GM19452 (cell line): ENCODE measurements at regions not wholly inside any gene's neighbourhood (a gene's known extent, or its start where the extent isn't known, plus 50 kb on each side); places are given as distances from the start of the nearest gene placed in this dataset.
A peak's percentile ranks its signal among the peaks of the same experiment; 100 is the strongest.

Experiments
- ATAC-seq: cut with Tn5 transposase; IDR thresholded peaks from one replicate; pipeline ENCODE4 v1.9.1; 2021; ENCODE audit not compliant: unreplicated experiment

- peak; percentile 91 for ATAC-seq
These were observed 262.0 kb downstream of the ADRA2A start for GRCh38 chr10:111338805-111339204.

GRCh38 chr10:111344804-111345203 is 268.0 kb downstream of the ADRA2A start:
- no peak for ATAC-seq

GRCh38 chr10:111347386-111348013 is 270.7 kb downstream of the ADRA2A start:
- ATAC-seq, result no peak

GRCh38 chr10:111348076-111348475 is 271.2 kb downstream of the ADRA2A start:
- ATAC-seq, result no peak

GRCh38 chr10:111354859-111355258 is 278.0 kb downstream of the ADRA2A start:
- no peak for ATAC-seq

- ATAC-seq, result no peak
These were observed 279.7 kb downstream of the ADRA2A start for GRCh38 chr10:111356571-111356970.

GRCh38 chr10:111357859-111358258 is 281.0 kb downstream of the ADRA2A start:
- no peak for ATAC-seq

GRCh38 chr10:111360260-111360925 is 283.6 kb downstream of the ADRA2A start:
- ATAC-seq, result peak; percentile 78

- ATAC-seq, result no peak
These were observed 290.7 kb downstream of the ADRA2A start for GRCh38 chr10:111367531-111367930.

GRCh38 chr10:111370101-111370500 is 293.3 kb downstream of the ADRA2A start:
- no peak for ATAC-seq

- no peak for ATAC-seq
These were observed 296.9 kb downstream of the ADRA2A start for GRCh38 chr10:111373696-111374095.

GRCh38 chr10:111379534-111380187 is 302.8 kb downstream of the ADRA2A start:
- no peak for ATAC-seq

GRCh38 chr10:111384556-111384955 is 307.7 kb downstream of the ADRA2A start:
- no peak for ATAC-seq

- ATAC-seq, result no peak
These were observed 314.2 kb downstream of the ADRA2A start for GRCh38 chr10:111390813-111391563.

- no peak for ATAC-seq
These were observed 315.3 kb downstream of the ADRA2A start for GRCh38 chr10:111392159-111392558.

- ATAC-seq, result no peak
These were observed 316.1 kb downstream of the ADRA2A start for GRCh38 chr10:111392910-111393309.

- no peak for ATAC-seq
These were observed 333.9 kb downstream of the ADRA2A start for GRCh38 chr10:111410740-111411139.

GRCh38 chr10:111425459-111425858 is 348.6 kb downstream of the ADRA2A start:
- no peak for ATAC-seq

GRCh38 chr10:111429288-111430028 is 352.6 kb downstream of the ADRA2A start:
- no peak for ATAC-seq

GRCh38 chr10:111430070-111430469 is 353.2 kb downstream of the ADRA2A start:
- ATAC-seq, result no peak

GRCh38 chr10:111432588-111432987 is 355.8 kb downstream of the ADRA2A start:
- no peak for ATAC-seq
